ENCODE measurements at regions not wholly inside any gene's neighbourhood (a gene's known extent, or its start where the extent isn't known, plus 50 kb on each side); places are given as distances from the start of the nearest gene placed in this dataset.
"Not testable (repeated sequence)": the region's sequence is repeated elsewhere in the genome, so short reads cannot be mapped to it uniquely, and the experiment has no call there.

DNA sequence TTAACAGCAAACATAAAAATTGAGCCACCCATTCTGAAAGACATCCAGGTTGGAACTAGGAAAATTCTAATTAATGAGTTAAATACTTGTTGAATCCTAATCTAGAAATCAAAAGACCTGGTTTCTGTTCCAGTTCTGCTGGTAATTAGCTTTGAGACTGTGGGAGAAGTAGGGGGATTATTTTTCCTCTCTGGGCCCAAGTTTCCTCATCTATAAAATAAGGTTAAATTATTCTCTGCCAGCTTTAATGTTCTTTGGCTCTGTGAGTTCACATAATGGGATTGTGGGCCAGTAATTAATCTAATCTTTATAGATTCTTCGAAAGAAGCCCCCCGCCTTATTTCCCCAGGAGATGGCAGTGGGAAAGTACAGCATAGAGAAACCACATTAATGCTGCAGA, 104.6 kb downstream of the ENC1 start:
- peaks cover 15% of the 10 kb centered on the region for H3K4me1 Mint-ChIP-seq (ENCODE audit: low read depth)
- H3K4me3 Mint-ChIP-seq (ENCODE audit: low read depth) = no peak overlapping the region
- peaks cover 19% of the 10 kb centered on the region for H3K9me3 Mint-ChIP-seq (ENCODE audit: low read depth)
- TF ChIP-seq, protein P1, sequence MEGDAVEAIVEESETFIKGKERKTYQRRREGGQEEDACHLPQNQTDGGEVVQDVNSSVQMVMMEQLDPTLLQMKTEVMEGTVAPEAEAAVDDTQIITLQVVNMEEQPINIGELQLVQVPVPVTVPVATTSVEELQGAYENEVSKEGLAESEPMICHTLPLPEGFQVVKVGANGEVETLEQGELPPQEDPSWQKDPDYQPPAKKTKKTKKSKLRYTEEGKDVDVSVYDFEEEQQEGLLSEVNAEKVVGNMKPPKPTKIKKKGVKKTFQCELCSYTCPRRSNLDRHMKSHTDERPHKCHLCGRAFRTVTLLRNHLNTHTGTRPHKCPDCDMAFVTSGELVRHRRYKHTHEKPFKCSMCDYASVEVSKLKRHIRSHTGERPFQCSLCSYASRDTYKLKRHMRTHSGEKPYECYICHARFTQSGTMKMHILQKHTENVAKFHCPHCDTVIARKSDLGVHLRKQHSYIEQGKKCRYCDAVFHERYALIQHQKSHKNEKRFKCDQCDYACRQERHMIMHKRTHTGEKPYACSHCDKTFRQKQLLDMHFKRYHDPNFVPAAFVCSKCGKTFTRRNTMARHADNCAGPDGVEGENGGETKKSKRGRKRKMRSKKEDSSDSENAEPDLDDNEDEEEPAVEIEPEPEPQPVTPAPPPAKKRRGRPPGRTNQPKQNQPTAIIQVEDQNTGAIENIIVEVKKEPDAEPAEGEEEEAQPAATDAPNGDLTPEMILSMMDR (IDR thresholded peaks at IDR 0.05; ENCODE audit: unreplicated experiment) = no peak
- no peak overlapping the region for H3K27ac Mint-ChIP-seq
- no peak for DNase-seq (ENCODE audit: low spot score, unreplicated experiment)
- no peaks in the 10 kb centered on the region for H3K27me3 Mint-ChIP-seq
- peaks cover 12% of the 10 kb centered on the region for H3K36me3 Mint-ChIP-seq (ENCODE audit: insufficient read depth)

DNA sequence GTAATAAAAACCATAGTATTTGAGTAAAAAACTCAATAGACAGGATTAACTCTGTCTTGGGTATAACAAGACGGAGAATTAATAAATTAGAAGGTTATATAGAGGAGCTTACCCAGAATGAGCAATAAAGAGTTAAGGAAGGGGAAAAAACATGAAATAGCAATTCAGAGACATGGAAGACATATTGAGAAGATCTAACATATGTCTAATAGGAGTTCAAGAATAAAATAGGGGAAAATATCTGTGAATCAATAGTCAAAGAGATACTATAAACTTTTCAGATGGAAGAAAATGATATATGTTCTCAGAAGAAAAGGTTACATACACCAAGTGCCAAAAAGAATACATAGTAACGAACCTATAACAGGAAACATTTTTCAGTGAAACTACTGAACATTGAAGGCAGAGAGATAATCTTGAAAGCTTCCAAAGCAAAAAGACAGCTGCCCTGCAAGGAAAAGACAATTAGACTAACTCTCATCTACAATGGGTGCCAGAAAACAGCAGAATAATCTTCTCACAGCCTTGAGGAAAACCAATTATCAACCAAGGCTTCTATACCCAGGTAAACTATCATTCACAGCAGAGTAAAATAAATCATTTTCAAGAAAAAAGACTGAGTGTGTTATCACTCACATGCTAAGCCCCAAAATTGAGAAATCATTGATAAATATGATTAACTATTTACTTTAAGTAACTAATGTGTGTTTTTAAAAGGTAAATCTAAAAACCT, 106.0 kb downstream of the ENC1 start:
- H3K27me3 Mint-ChIP-seq = no peaks in the 10 kb centered on the region
- H3K27ac Mint-ChIP-seq = no peak overlapping the region
- H3K36me3 Mint-ChIP-seq (ENCODE audit: insufficient read depth) = peaks cover 12% of the 10 kb centered on the region
- no peak overlapping the region for H3K4me3 Mint-ChIP-seq (ENCODE audit: low read depth)
- TF ChIP-seq, protein P1 (IDR thresholded peaks at IDR 0.05; ENCODE audit: unreplicated experiment) = no peak
- peaks cover 19% of the 10 kb centered on the region for H3K9me3 Mint-ChIP-seq (ENCODE audit: low read depth)
- DNase-seq (ENCODE audit: low spot score, unreplicated experiment) = no peak
- peaks cover 10% of the 10 kb centered on the region for H3K4me1 Mint-ChIP-seq (ENCODE audit: low read depth)

DNA sequence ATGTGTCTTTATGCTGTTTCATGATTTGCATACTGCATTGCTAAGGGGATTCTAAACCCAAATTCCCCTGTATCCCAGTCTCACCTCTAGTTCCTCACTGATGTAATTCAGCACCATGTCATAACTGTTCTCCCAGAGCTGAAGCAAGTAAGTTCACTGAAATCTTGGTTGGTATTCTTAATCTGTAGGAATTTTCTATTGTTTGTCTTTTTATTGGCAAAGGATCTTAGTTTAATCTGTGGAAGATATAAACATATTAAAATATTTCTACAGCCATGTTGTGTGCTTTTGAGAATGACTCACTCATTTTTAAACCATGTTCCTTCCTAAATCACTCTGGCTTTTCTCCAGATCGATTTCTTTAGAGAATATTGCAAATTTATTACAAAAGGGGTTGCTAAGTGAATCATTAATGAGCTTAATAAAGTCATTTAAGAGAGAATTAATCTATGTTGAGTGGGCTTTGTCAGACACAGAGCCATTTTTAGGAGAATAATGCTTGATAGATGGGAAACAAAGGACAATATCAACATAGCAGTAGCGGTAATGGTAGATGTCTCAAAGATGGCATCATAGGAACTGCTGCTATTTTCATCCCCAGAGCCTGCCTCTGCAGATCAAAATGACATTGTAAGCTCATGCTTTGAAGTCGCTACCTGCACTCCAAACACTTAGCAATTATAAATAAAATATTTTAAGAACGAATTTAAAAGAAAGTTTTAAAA, 110.0 kb downstream of the ENC1 start:
- peaks cover 12% of the 10 kb centered on the region for H3K36me3 Mint-ChIP-seq (ENCODE audit: insufficient read depth)
- peaks cover 6% of the 10 kb centered on the region for H3K4me1 Mint-ChIP-seq (ENCODE audit: low read depth)
- peaks cover 19% of the 10 kb centered on the region for H3K9me3 Mint-ChIP-seq (ENCODE audit: low read depth)
- no peak overlapping the region for H3K4me3 Mint-ChIP-seq (ENCODE audit: low read depth)
- H3K27me3 Mint-ChIP-seq = no peaks in the 10 kb centered on the region
- no peak for DNase-seq (ENCODE audit: low spot score, unreplicated experiment)
- TF ChIP-seq, protein P1 (IDR thresholded peaks at IDR 0.05; ENCODE audit: unreplicated experiment) = no peak
- no peak overlapping the region for H3K27ac Mint-ChIP-seq

DNA sequence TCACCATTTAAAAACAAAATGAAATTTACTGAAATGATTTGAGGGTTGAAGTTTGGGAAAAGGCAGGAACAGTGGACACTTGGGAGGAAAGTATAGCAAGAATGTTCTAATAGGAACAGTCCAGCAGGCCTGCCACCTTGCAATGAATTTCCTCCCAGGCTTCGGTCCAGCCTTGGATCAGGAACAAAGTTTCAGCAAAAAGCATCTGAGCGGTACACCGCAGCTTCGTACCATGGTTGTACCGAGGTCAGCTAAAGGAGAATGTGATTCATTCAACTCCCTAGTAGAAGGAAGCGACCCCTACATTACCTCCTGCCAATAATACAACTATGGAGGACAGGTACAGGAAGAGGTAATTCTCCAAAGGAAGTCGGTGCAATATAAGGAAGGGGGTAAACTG, 111.4 kb downstream of the ENC1 start:
- H3K9me3 Mint-ChIP-seq (ENCODE audit: low read depth) = peaks cover 21% of the 10 kb centered on the region
- H3K27ac Mint-ChIP-seq = no peak overlapping the region
- TF ChIP-seq, protein P1 (IDR thresholded peaks at IDR 0.05; ENCODE audit: unreplicated experiment) = no peak
- peaks cover 10% of the 10 kb centered on the region for H3K36me3 Mint-ChIP-seq (ENCODE audit: insufficient read depth)
- H3K4me1 Mint-ChIP-seq (ENCODE audit: low read depth) = peaks cover 6% of the 10 kb centered on the region
- no peak for DNase-seq (ENCODE audit: low spot score, unreplicated experiment)
- no peaks in the 10 kb centered on the region for H3K27me3 Mint-ChIP-seq
- no peak overlapping the region for H3K4me3 Mint-ChIP-seq (ENCODE audit: low read depth)

DNA sequence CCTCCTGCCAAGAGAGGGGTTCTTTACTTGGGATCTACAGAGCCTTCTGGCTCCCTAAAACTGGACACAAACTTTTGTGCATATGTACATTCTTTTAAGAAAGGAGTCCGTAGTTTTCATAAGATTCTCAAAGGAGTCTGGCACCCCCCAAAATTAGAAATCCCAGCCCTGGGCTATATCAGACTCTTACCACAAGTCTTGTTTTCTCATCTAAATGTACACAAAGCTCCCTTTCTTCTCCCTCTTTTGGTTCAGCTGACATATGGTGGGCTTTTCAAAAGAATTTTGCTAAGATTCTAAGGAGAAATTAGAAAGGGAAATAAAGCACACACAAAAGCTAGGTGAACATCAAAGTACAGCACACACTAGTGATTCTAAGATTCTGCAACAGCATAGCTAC, 114.4 kb downstream of the ENC1 start:
- Mint-ChIP-seq H3K27ac (no peak overlapping the region), H3K36me3 (ENCODE audit: insufficient read depth) (peaks cover 11% of the 10 kb centered on the region), H3K27me3 (no peaks in the 10 kb centered on the region), H3K9me3 (ENCODE audit: low read depth) (peaks cover 20% of the 10 kb centered on the region), H3K4me3 (ENCODE audit: low read depth) (no peak overlapping the region), H3K4me1 (ENCODE audit: low read depth) (peaks cover 13% of the 10 kb centered on the region)
- TF ChIP-seq, protein P1 (IDR thresholded peaks at IDR 0.05; ENCODE audit: unreplicated experiment) = no peak
- no peak for DNase-seq (ENCODE audit: low spot score, unreplicated experiment)

DNA sequence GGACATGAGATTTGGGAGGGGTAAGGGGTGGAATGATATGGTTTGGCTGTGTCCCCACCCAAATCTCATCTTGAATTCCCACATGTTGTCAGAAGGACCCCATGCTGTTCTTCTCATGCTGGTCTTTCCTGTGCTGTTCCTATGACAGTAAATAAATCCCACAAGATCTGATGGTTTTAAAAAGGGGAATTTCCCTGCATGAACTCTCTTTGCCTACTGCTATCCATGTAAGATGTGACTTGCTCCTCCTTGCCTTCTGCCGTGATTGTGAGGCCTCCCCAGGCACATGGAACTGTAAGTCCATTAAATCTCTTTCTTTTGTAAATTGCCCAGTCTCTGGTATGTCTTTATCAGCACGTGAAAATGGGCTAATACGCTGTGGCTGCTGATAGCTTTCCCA, 115.8 kb downstream of the ENC1 start:
- peaks cover 20% of the 10 kb centered on the region for H3K9me3 Mint-ChIP-seq (ENCODE audit: low read depth)
- not testable (repeated sequence) for H3K27ac Mint-ChIP-seq; H3K4me3 Mint-ChIP-seq (ENCODE audit: low read depth); DNase-seq (ENCODE audit: low spot score, unreplicated experiment); H3K27me3 Mint-ChIP-seq
- H3K36me3 Mint-ChIP-seq (ENCODE audit: insufficient read depth) = peaks cover 11% of the 10 kb centered on the region
- H3K4me1 Mint-ChIP-seq (ENCODE audit: low read depth) = peaks cover 16% of the 10 kb centered on the region

DNA sequence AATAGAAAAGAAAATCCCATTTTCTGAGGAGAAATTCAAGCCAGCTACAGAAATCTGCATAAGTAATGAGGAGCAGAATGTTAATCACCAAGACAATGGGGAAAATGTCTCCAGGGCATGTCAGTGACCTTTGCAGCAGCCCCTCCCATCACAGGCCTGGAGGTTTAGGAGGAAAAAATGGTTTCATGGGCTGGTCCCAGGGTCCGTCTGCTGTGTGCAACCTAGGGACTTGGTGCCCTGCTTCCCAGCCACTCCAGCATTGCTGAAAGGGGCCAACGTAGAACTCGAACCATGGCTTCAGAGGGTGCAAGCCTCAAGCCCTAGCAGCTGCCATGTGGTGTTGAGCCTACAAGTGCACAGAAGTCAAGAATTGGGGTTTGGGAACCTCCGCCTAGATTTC, 116.8 kb downstream of the ENC1 start:
- H3K4me1 Mint-ChIP-seq (ENCODE audit: low read depth) = peaks cover 19% of the 10 kb centered on the region
- peaks cover 11% of the 10 kb centered on the region for H3K36me3 Mint-ChIP-seq (ENCODE audit: insufficient read depth)
- not testable (repeated sequence) for H3K4me3 Mint-ChIP-seq (ENCODE audit: low read depth); H3K27ac Mint-ChIP-seq; H3K27me3 Mint-ChIP-seq; DNase-seq (ENCODE audit: low spot score, unreplicated experiment)
- peaks cover 20% of the 10 kb centered on the region for H3K9me3 Mint-ChIP-seq (ENCODE audit: low read depth)

DNA sequence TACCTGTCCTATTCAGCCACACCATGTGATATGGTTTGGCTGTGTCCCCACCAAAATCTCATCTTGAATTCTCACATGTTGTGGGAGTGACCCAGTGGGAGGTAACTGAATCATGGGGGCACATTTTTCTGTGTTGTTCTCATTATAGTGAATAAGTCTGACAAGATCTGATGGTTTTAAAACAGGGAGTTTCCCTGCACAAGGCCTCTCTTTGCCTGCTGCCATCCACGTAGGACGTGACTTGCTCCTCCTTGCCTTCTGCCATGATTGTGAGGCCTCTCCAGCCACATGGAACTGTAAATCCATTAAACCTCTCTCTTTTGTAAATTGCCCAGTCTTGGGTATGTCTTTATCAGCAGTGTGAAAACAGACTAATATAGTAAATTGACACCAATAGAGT, 117.7 kb downstream of the ENC1 start:
- Mint-ChIP-seq H3K9me3 (ENCODE audit: low read depth) (peaks cover 20% of the 10 kb centered on the region), H3K36me3 (ENCODE audit: insufficient read depth) (peaks cover 11% of the 10 kb centered on the region), H3K4me1 (ENCODE audit: low read depth) (peaks cover 17% of the 10 kb centered on the region)
- not testable (repeated sequence) for H3K27ac Mint-ChIP-seq; H3K4me3 Mint-ChIP-seq (ENCODE audit: low read depth); DNase-seq (ENCODE audit: low spot score, unreplicated experiment); H3K27me3 Mint-ChIP-seq
